Activated CD4-positive, alpha-beta T cell treated with anti-CD3 and anti-CD28 coated beads, Interleukin-2, amount 50 U/mL, for 16 hours (primary cell): ENCODE measurements at regions not wholly inside any gene's neighbourhood (a gene's known extent, or its start where the extent isn't known, plus 50 kb on each side); places are given as distances from the start of the nearest gene placed in this dataset.
A peak's percentile ranks its signal among the peaks of the same experiment; 100 is the strongest.

Source experiments
- DNase-seq: peaks from one replicate; pipeline ENCODE4 v3.0.0-alpha.2; 2020

- DNase-seq = no peak
These were observed 84.5 kb upstream of the TAF1B start for GRCh38 chr2:9758741-9759140.

- DNase-seq = no peak
These were observed 83.0 kb upstream of the TAF1B start for GRCh38 chr2:9760069-9760901.

- DNase-seq = no peak
These were observed 82.4 kb upstream of the TAF1B start for GRCh38 chr2:9760902-9761228.

- DNase-seq = no peak
These were observed 81.7 kb upstream of the TAF1B start for GRCh38 chr2:9761577-9761976.

GRCh38 chr2:9762164-9762563, 81.1 kb upstream of the TAF1B start:
- DNase-seq = no peak

GRCh38 chr2:9762941-9763340, 80.3 kb upstream of the TAF1B start:
- no peak for DNase-seq

DNA sequence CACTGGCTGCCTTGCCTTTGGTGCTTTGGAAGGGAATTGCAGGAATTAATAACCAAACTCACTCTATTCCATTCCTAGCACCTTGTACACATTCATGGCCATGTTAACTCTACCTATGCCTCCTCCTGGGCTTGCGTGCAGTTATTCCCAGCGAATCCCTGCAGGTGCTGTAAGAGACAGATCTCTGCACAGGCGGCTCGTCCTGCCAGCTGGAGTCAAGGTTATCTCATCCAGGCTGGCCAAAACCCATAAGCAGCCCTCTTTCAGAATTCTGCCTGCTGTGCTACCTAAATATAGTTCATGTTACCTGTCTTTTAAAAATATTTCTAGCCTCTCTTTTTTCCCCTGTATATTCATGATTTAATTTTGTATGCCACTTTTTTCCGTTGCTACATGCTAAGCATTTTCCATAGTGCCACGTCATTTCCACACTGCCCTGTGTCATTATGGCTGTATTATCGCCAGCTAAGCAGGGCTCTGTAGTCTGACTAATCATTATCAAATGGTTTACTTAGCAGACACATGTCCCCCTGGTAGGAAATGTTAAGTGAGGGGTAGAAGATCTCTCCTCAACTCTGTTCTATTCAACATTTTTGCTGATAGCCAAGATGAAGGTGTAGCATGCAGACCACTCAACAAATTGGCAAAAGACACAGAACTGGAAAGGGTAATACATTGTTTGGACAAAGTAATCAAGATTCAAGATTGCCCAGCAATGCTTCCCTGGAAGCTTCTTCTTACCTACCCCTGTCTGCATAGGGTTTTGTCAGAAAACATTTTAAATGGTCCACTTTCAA, 79.7 kb upstream of the TAF1B start:
- peak; percentile 73 for DNase-seq

- DNase-seq = peak; percentile 49
These were observed 79.0 kb upstream of the TAF1B start for GRCh38 chr2:9764153-9764778.

GRCh38 chr2:9765611-9766531, 77.4 kb upstream of the TAF1B start:
- no peak for DNase-seq

- no peak for DNase-seq
These were observed 75.5 kb upstream of the TAF1B start for GRCh38 chr2:9767656-9768281.

DNA sequence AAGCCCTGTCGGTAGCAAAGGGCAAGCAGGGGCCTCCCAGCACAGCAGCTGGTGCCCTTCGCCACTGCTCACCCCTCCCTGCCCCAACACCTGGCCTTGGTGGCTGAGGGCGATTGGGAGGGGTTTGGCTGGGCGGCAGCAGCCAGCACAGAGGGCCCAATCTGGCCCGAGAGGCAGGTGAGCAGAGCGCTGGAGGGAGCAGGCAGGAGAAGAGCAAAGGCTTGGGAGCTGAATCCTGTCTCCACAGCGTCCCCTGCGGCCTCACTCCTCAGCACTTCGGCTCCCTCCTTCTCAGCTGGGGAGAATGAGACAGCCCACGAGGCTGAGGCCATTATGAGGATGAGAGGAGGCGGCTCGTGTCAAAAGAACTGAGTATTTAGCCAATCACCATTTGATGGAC, 74.9 kb upstream of the TAF1B start:
- DNase-seq = no peak

DNA sequence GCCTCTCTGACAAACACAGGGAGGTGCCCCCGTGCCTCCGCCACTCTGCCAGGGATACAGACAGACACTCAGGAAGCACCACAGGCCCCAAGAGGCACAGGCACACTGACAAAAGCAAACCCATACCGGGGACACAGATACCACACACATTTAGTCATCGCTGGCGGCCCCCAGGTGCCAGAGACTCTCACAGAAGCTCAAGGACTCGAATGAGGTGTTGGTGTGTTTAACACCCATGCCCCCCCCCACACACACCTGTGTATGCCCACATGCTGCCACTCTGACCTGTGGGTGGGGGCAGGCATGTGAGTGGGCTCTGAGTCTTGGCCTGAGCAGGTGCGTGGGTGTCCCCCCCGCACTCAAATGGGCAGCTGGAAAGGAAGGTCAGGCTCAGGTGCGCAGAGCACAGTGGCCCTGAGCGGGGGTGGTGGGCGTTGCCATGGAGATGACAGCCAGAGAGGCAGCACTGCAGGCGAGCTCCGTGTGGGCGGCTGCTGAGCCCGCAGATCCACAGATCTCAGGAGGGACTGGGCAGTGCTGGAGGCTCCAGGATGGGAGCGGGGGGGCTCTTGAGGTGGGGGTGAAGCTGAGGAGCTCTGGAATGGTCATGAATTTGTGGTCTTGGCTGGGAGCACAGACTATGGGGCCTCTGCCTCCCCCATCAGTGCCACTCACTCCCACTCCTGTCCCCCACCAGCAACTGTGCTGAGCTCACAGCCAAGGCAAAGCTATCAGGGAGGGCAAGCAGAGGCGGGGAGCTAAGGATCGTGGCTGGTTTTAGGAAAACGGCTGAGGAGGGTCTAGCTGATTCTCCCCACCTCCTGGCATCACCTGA, 73.9 kb upstream of the TAF1B start:
- DNase-seq = no peak

- no peak for DNase-seq
These were observed 73.3 kb upstream of the TAF1B start for GRCh38 chr2:9770006-9770307.

DNA sequence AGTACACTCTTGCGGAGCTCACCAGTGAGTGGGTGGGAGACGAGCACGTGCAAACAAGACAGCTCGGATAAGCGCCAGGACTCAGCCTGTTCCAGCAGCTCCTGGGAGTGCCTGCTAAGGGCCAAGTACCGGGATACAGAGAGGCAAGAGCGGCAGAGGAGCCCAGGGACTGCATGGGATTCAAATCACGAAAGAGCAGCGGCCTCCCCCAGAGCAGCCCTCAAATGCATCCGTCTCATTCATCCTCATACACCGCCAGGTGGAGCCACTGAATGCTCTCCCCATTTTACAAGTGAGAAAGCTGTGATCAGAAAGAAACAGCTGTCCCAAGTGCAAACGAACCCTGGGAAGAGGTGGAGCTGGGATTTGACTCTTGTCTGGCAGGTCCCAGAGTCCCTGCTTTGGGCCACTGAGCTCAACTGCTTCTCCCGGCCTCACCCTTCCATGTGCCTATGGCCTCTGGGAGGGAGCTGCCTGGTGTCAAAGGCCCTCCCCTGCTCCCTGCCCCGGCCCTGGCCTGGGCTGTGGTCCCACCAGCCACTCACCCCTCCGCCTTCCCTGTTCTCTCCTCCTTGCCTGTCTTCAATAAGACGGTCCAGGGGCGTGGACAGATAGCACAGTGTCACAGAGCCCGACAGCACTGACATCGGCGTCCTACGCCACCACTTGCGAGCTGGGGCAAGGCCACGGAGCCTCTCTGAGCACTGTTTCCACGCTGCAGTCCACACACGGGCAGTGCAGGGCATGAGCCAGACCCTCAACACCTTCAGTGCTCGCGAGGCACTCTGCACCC, 72.8 kb upstream of the TAF1B start:
- peak; percentile 68 for DNase-seq

GRCh38 chr2:9771101-9771449, 72.2 kb upstream of the TAF1B start:
- no peak for DNase-seq

DNA sequence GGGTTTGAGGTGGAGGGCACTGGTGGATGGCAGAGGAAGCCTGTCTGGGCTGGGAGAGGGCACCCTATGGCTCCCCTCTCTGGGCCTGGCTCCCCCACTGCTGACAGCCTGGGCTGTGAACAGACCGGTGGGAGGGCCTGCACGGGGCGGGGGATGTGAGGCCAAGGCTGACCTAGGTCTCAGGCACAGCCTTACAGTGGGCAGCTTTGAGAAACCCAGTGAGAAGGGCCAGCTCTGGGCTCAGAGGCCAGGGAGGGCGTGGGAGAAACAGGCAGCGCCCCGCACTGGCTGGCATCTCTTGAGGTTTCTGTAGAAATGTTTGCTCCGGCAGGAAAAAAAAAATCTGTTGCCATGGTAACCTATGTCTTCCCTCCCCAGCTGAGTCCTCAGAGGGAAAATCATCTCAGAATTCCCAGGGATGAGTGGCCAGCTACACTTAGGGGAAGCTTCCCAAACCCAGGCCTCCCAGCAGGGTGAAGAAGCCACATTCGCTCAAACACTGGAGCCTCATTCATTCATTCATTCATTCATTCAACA, 71.7 kb upstream of the TAF1B start:
- no peak for DNase-seq

DNA sequence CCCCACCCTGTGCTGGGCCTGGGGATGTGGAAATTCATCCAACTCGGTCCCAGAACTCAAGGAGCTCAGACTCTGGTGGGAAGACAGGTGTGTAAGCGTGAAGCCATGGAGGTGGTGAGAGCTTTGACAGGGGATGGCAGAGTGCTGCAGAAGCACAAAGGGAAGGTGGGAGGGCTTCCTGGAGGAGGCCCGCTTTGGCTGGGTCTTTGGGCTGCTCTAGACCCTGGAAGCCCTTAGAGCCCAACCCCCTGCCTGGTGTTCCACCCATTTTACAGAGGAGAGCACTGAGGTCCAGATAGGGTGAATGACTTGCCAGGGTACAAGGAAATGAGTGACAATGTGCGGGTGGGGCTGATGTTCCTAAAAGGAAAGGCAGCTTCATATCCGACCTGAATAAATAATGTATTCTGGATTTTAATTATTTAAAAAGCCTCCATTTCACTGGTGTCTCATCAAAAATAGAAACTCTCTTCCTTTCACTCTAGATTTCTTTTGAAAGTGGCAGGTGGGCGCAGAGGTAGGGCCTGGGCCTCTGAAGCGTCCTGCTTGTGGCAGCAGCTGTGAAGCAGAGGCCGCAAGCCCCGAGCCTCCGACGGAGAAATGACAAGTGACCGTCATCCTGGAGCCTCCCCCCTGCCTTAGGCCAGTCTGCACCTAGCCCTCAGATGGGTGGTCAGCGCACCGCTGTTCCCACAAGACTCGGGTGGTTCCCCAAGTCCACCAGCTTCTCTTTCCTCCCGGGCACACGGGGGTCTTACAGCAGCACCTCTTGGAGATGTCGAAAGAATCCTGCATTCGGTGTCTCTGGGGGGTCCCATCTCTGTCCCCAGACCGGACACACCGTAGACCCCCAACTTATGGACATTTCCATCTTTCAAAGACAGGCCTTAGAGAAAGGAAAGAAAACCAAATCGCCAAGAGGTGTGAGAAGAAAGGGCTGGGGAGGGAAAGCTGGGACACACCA, 71.0 kb upstream of the TAF1B start:
- DNase-seq = no peak

DNA sequence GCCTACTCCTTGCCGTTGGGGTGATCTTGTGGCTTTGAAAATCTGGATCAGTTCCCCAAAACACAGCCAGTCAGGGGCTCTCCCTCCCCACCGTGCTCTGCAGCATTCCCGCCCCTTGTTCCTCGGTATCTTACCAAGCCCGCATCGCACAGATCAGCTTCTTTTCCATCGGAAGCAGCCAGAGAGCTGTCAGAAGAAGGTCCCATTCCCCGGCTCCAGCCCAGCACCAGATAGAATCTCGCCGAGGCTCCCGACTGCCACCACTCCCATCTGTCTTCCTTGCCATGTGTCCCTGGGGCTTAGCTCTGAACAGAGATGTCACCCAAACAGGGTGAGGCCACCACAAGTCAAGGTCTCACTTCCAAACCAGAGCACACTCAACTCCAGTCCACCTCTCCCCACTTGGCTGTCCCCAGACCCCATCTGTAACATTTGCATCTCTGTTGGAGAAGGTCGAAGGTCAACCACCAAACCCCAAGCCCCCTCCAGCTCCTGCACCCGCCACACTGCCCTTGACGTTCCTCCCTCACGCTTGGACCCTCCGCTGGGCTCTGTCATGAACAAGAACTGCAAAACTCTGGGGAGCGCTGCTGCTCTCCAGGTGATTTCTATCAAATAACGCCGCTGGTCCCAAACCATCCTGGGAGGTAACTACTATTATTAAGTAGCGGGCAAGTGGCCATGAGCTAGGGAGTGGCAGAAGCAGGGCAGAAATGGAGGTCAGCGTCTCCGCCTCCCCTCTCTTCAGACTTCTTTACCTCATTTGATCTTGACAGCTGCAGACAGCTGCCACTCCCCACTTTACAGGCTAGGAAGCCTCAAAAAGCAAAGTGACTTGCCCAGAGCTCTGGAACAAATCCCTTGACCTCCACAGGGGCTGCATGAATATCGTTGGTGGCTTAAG, 70.0 kb upstream of the TAF1B start:
- DNase-seq = no peak
